ENCODE measurements at regions not wholly inside any gene's neighbourhood (a gene's known extent, or its start where the extent isn't known, plus 50 kb on each side); places are given as distances from the start of the nearest gene placed in this dataset.

DNA sequence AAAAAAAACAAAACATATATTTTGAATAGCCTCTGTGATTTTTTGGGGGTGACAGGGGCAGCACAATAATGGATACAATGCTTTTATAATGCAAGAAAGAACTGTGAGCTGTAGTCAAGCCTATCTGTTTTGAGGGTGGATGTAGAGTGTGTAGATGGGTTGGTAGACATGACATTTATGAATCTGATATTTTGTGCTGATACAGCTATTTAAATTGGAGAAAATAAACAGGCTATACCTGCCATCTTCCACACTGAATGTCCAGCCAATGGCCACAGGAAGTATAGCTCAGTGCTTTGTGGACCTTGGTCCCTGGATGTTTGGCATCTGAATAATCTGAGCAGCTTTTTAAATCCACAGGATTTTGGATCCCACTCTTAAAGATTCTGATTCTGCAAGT lies 175.0 kb downstream of the NEDD1 start:
- TF ChIP-seq, protein P1, sequence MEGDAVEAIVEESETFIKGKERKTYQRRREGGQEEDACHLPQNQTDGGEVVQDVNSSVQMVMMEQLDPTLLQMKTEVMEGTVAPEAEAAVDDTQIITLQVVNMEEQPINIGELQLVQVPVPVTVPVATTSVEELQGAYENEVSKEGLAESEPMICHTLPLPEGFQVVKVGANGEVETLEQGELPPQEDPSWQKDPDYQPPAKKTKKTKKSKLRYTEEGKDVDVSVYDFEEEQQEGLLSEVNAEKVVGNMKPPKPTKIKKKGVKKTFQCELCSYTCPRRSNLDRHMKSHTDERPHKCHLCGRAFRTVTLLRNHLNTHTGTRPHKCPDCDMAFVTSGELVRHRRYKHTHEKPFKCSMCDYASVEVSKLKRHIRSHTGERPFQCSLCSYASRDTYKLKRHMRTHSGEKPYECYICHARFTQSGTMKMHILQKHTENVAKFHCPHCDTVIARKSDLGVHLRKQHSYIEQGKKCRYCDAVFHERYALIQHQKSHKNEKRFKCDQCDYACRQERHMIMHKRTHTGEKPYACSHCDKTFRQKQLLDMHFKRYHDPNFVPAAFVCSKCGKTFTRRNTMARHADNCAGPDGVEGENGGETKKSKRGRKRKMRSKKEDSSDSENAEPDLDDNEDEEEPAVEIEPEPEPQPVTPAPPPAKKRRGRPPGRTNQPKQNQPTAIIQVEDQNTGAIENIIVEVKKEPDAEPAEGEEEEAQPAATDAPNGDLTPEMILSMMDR (conservative IDR thresholded peaks at IDR 0.05; ENCODE audit: low read depth, low read length): no peak
- no peak for DNase-seq (ENCODE audit: low read depth)
- H3K4me3 ChIP-seq (ENCODE audit: low read depth, low read length): no peak overlapping the region

DNA sequence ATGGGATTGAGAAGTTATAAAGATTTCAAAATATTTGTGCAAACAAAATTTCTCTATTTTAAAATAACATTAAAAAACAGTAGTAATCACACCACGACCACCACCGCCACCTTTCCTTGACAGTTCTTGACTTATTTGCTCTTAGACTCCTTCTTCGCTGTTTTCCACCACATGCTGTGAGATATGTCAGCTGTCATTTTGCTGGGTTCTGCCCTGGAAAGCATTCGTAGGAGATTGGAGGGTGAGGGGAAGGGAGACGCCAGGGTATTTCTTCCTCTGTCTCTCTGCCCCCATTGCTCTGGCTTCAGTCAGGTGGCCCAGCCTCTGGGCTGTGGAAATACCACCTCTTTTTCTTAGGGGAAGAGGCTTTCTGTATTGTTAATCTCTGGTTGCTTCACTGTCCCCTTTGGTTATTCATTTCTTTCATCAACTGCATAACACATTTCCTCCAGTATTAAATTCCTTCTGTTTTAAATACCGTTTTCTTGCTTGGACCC lies 186.2 kb downstream of the NEDD1 start:
- no peak overlapping the region for H3K4me3 ChIP-seq (ENCODE audit: low read depth, low read length)
- no peak for DNase-seq (ENCODE audit: low read depth)
- TF ChIP-seq, protein P1 (conservative IDR thresholded peaks at IDR 0.05; ENCODE audit: low read depth, low read length): no peak

DNA sequence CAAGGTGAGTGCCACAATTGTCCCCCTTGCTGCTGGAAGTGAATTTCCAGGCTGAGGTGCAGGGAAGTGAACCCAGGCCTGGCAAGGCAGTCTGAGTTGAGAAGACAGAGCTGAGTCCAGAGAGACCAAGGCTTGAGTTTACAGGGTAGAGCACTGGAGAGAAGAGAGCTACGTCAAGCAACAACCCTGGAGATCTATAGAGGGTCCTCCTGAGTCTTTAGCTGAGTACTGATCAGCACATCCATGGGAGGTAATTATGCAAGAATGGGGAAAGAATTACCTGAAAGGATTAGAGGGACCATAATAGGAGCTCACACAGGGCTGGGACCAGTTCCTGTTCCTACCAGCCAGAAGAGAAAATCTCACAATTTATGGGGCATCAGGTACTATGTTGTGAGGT lies 190.7 kb downstream of the NEDD1 start:
- no peak for DNase-seq (ENCODE audit: low read depth)
- TF ChIP-seq, protein P1 (conservative IDR thresholded peaks at IDR 0.05; ENCODE audit: low read depth, low read length): no peak
- H3K4me3 ChIP-seq (ENCODE audit: low read depth, low read length): no peak overlapping the region

DNA sequence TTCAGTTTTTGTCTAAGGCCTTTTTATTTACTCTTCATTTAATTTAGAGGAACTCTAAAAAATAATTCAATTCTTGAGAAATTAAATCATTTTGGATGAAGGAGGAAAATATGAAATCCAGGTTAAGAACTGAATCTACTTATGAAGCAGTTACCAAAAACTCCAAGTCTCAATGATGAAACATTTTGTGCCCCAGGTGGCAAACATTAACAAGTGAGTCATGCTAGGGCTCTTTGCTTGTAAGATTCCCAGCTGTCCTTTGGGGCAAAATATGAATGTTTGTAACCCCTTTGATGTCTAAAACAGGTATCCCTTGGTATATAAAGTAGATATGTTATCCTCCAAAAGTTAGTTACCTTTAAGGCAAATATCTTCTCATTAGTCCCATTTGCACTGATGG lies 202.4 kb downstream of the NEDD1 start:
- H3K4me3 ChIP-seq (ENCODE audit: low read depth, low read length): no peak overlapping the region
- peak; percentile 35 for DNase-seq (ENCODE audit: low read depth)
- TF ChIP-seq, protein P1 (conservative IDR thresholded peaks at IDR 0.05; ENCODE audit: low read depth, low read length): no peak

DNA sequence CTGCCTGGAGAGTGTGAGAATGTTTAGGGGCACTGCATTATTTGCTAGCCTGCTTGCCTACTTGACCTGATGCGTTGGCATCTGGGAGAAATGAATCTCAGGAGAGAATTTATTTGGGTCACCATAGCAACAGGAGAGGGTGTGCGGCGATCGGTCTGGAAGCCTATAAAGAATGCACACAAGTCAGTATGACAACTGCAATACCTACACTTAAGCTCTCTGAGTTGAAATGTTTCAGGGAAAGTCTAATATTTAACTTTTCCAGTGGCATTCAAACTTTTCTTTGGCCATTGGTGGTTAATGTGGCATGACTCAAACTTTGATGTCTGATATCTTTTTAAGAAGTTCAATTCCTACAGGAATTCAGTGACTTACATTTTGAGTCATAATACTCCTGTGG lies 205.1 kb downstream of the NEDD1 start:
- no peak overlapping the region for H3K4me3 ChIP-seq (ENCODE audit: low read depth, low read length)
- TF ChIP-seq, protein P1 (conservative IDR thresholded peaks at IDR 0.05; ENCODE audit: low read depth, low read length): no peak
- peak; percentile 41 for DNase-seq (ENCODE audit: low read depth)

DNA sequence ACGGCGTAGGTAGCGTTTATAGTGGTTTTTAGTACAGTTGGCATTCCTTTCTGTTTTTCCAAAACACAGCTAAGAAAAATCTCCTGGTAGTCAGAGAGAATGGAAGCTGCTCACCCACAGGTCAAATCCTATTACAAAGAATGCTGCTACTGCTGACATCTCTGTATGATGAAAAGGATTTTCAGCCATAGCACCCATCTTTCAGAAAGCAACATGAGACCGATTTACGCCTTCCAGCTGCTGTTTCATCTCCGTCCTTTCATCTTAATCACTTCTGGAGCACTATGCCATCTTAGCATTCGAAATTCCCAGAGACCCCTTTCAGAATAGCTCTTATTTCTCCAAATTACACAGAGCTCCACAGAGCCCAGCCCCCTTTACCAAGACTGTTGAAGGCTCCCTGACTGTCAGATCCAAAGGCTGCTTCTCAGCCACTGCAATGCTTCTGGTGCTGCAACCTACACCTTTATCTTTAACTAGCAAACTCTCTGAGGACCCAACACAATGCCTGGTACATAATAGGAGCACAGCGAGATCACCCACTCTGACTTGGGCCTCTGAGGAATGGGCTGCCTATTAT lies 211.8 kb downstream of the NEDD1 start:
- DNase-seq (ENCODE audit: low read depth): no peak
- no peak overlapping the region for H3K4me3 ChIP-seq (ENCODE audit: low read depth, low read length)
- TF ChIP-seq, protein P1 (conservative IDR thresholded peaks at IDR 0.05; ENCODE audit: low read depth, low read length): no peak

DNA sequence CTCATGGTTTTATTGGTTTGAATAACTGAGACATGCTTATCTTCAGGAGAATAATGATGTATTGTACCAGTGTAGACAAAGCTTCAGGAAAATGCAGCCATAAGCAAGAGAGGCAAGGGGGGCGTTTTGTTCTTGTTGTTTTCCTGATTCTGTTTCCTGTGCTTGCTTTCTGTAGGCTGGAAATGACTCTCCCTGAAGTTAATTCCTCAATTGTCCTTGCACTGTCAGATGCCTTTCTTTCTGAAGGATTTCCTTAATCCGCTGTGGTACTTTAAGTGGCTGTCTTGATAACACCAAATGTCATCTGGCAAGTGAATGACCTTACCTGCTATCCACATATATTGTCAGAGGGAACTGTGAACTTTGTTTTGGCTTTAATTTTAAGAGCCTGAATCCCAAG lies 220.0 kb downstream of the NEDD1 start:
- no peak for DNase-seq (ENCODE audit: low read depth)

More for the DNA sequence above, 220.0 kb downstream of the NEDD1 start:
- H3K4me3 ChIP-seq (ENCODE audit: low read depth, low read length): no peak overlapping the region
- TF ChIP-seq, protein P1 (conservative IDR thresholded peaks at IDR 0.05; ENCODE audit: low read depth, low read length): no peak

All from epithelial cell of proximal tubule (primary cell).